GM12878 (cell line): ENCODE measurements at regions not wholly inside any gene's neighbourhood (a gene's known extent, or its start where the extent isn't known, plus 50 kb on each side); places are given as distances from the start of the nearest gene placed in this dataset.
A peak's percentile ranks its signal among the peaks of the same experiment; 100 is the strongest.

Source experiments
- BACH1 ChIP-seq: fragments of 450-650 bp; IDR thresholded peaks from 2 replicates; pipeline ENCODE4 v1.6.1; 2017; ENCODE audit warnings: mild to moderate bottlenecking, borderline replicate concordance
- CBFB ChIP-seq: IDR thresholded peaks from 2 replicates; pipeline ENCODE4 v1.6.1; 2016; ENCODE audit warnings: antibody characterized with exemption, low read depth
- CBX3 ChIP-seq: fragments of 200-600 bp; sonication (generic); IDR thresholded peaks from 2 replicates; pipeline ENCODE4 v1.6.1; 2016; ENCODE audit warnings: low read depth, borderline replicate concordance
- CUX1 ChIP-seq: IDR thresholded peaks from 2 replicates; pipeline ENCODE4 v1.6.1; 2012; ENCODE audit warnings: improper control_type of control experiment, low read depth, low read length; ENCODE audit not compliant: insufficient replicate concordance
- EED ChIP-seq: sonication (generic); IDR thresholded peaks from 2 replicates; pipeline ENCODE4 v1.6.1; 2016; ENCODE audit warnings: antibody characterized with exemption, low read depth
- ELK1 ChIP-seq: IDR thresholded peaks from 2 replicates; pipeline ENCODE4 v1.6.1; 2012; ENCODE audit warnings: low read depth, low read length, improper control_type of control experiment
- ETV6 ChIP-seq, 2 experiments: fragments of 450-650 bp in 1 of 2; IDR thresholded peaks in 1 of 2; conservative IDR thresholded peaks in 1 of 2; 2 replicates each; pipeline ENCODE4 v1.6.1; 2014; ENCODE audit warnings: antibody characterized with exemption in 1 of 2, borderline replicate concordance in 1 of 2, low read depth in 1 of 2, mild to moderate bottlenecking in 1 of 2, moderate library complexity in 1 of 2
- HDAC6 ChIP-seq: fragments of 200-600 bp; sonication (generic); IDR thresholded peaks from one replicate; pipeline ENCODE4 v1.8.0; 2017; ENCODE audit warnings: antibody characterized with exemption; ENCODE audit not compliant: unreplicated experiment
- HSF1 ChIP-seq: fragments of 150-350 bp; IDR thresholded peaks from 2 replicates; pipeline ENCODE4 v1.6.1; 2014; ENCODE audit warnings: mild to moderate bottlenecking, low read depth, low read length
- IKZF2 ChIP-seq, 2 experiments: fragments of 450-650 bp; IDR thresholded peaks; 2 replicates each; pipeline ENCODE4 v1.6.1; 2017; ENCODE audit warnings: mild to moderate bottlenecking in 2 of 2, moderate library complexity in 2 of 2
- IRF4 ChIP-seq: IDR thresholded peaks from 2 replicates; pipeline ENCODE4 v1.6.1; 2011; ENCODE audit warnings: low read depth, low read length
- JUND ChIP-seq: IDR thresholded peaks from 2 replicates; pipeline ENCODE4 v1.6.1; 2012; ENCODE audit warnings: low read depth, mild to moderate bottlenecking, low read length, improper control_type of control experiment, moderate library complexity
- MAX ChIP-seq: IDR thresholded peaks from 2 replicates; pipeline ENCODE4 v1.6.1; 2012; ENCODE audit warnings: low read depth, low read length, improper control_type of control experiment
- PBX3 ChIP-seq: IDR thresholded peaks from 2 replicates; pipeline ENCODE4 v1.6.1; 2011; ENCODE audit warnings: mild to moderate bottlenecking, low read depth, low read length, moderate library complexity; ENCODE audit not compliant: insufficient replicate concordance
- RELB ChIP-seq: fragments of 450-650 bp; IDR thresholded peaks from 2 replicates; pipeline ENCODE4 v1.6.1; 2017; ENCODE audit warnings: low read depth, mild to moderate bottlenecking, moderate library complexity
- SIN3A ChIP-seq: IDR thresholded peaks from 2 replicates; pipeline ENCODE4 v1.6.1; 2012; ENCODE audit warnings: low read depth, low read length, improper control_type of control experiment
- SIX5 ChIP-seq: IDR thresholded peaks from 2 replicates; pipeline ENCODE4 v1.6.1; 2011; ENCODE audit warnings: mild to moderate bottlenecking, low read depth, low read length, moderate library complexity; ENCODE audit not compliant: severe bottlenecking
- SP1 ChIP-seq: IDR thresholded peaks from one replicate; pipeline ENCODE4 v1.6.1; 2011; ENCODE audit warnings: low read depth, low read length
- WRNIP1 ChIP-seq: IDR thresholded peaks from 2 replicates; pipeline ENCODE4 v1.6.1; 2011; ENCODE audit warnings: low read depth, low read length, improper control_type of control experiment, borderline replicate concordance
- ZNF217 ChIP-seq: fragments of 450-650 bp; IDR thresholded peaks from 2 replicates; pipeline ENCODE4 v1.6.1; 2017; ENCODE audit warnings: antibody characterized with exemption, mild to moderate bottlenecking

GRCh38 chr7:106731187-106731586 is 70.2 kb upstream of the CCDC71L start (continued):
- TF ChIP-seq CUX1: peak; percentile 50
- no peak for TF ChIP-seq CBX3
- no peak for TF ChIP-seq ELK1
- 0 out of 2 replicates have a peak, but pooled peaks have one; percentile 23 for TF ChIP-seq CBFB
- TF ChIP-seq IRF4: peak; percentile 88
- TF ChIP-seq MAX: no peak
- TF ChIP-seq PBX3: no peak
- TF ChIP-seq SIX5: no peak
- no peak; the same call in 1 of the 2 replicates for TF ChIP-seq BACH1
- TF ChIP-seq HSF1: no peak
- TF ChIP-seq WRNIP1: no peak
- TF ChIP-seq JUND: no peak
- peak; percentile 91 for TF ChIP-seq RELB
- no peak for TF ChIP-seq SP1
- TF ChIP-seq IKZF2 (IDR thresholded peaks at IDR 0.05): peak; percentile 95
- no peak for TF ChIP-seq SIN3A
- no peak for TF ChIP-seq HDAC6
- no peak for TF ChIP-seq ETV6 (conservative IDR thresholded peaks at IDR 0.05 in 1 of 2, IDR thresholded peaks at IDR 0.05 in 1 of 2; ENCODE audit: borderline replicate concordance in 1 of 2, low read depth in 1 of 2)
- TF ChIP-seq ZNF217: no peak; the same call in 1 of the 2 replicates
- peak; percentile 81 for TF ChIP-seq EED
